ENCODE measurements at regions not wholly inside any gene's neighbourhood (a gene's known extent, or its start where the extent isn't known, plus 50 kb on each side); places are given as distances from the start of the nearest gene placed in this dataset.

DNA sequence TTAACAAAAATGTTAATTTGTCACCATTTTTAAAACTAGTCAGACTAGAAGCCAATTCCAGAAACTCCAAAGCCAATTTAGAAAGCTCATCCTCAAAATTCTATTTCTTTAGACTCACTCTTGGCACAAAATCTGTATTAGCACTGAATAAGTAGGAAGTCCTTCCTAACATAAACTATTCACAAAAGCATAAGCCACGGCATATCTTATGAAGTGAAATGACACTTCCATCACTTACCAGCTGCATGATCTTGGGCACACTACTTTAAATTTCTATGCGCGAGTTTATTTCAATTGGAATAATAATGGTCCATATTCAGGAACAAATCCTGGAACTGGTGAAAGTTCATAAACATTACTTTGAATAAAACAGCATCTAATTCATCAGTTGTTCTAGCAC is 1544.0 kb downstream of the TECRL start:
- no peak for DNase-seq

- no peak for DNase-seq
Observed at GRCh38 chr4:62849696-62850095, 1559.6 kb downstream of the TECRL start.

- DNase-seq, result no peak
Observed at GRCh38 chr4:62835631-62836030, 1573.6 kb downstream of the TECRL start.

DNA sequence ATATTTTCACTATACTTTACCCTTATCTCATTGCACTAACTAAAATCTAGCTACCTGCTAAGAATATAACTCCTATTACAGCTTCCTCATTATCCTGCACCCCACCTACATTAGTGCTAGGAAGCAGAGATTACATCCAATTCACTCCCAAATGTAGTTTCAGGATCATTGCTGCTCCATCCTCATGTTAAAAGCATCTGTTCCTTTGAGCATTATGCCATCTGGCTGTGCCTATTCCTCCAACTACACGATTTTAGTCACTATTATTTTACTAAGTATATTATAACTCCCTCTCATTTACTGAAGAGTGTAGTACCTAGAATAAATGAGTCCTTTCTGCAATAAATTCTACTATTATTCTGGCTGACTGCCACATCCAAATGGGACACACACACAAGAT is 1586.9 kb downstream of the TECRL start:
- no peak for DNase-seq

GRCh38 chr4:62816566-62816965 is 1592.7 kb downstream of the TECRL start:
- DNase-seq, result no peak

- no peak for DNase-seq
Observed at GRCh38 chr4:62814510-62815047, 1594.7 kb downstream of the TECRL start.

DNA sequence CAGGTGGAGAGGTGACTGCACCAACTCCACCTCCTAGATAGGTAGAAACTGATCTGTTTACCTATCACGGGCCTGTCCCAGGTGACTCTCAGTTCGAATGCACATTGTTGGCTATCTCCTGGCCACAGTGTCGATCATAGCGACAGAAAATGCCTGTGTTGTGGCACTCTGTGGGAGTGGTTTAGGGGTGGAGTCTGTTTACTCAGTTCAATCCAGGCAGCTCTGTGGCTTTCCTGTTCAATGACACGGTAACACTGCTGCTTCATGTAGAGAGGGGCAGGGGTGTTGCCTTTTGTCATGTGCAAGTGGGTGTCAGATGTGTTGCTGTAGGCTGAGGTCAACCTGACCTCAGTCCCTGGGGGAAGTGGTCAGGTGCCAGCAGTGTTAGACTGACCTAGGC is 1602.4 kb downstream of the TECRL start:
- no peak for DNase-seq

GRCh38 chr4:62804075-62804474 is 1603.9 kb downstream of the ADGRL3 start:
- no peak for DNase-seq

DNA sequence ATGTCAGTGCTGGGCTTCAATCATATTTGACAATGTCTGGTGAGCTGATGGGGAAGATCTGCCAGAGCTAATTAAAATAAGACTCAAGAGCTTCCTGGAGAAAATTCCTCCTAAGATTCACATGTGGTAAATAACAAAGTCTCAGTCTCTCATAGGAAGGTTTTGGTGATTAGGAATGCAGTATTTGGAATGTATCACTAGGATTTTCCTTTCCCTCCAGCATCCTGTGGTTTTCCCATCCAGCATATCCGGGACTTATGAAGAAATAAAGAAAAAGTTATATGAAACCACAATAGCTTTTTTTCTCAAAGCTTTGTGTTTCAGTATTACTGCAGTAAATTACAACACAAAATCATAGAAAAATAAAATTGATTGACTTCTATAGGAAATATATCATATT is 1597.1 kb downstream of the ADGRL3 start:
- DNase-seq, result no peak

GRCh38 chr4:62791386-62791785 is 1591.3 kb downstream of the ADGRL3 start:
- DNase-seq, result no peak

GRCh38 chr4:62771983-62772557 is 1571.9 kb downstream of the ADGRL3 start:
- no peak for DNase-seq

DNA sequence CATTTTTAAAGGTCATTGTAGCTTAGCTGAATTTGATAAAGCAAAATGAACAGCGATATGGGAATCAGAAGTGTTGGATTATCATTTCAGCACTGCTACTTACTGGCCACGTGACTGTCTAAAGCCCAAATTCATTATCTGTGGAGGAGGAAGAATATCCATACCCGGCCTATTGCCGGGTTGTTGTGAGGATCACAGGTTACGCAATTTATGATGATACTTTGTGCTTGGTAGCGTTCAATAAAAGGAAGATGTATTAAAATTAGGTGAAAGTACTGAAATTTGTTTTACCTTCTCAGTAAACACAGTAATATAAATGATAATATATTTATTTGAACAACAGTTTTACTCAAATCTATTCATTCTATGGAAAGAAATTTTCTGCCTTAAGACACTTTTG is 1540.2 kb downstream of the ADGRL3 start:
- DNase-seq, result no peak

GRCh38 chr4:62717154-62717553 is 1517.0 kb downstream of the ADGRL3 start:
- DNase-seq, result no peak

DNA sequence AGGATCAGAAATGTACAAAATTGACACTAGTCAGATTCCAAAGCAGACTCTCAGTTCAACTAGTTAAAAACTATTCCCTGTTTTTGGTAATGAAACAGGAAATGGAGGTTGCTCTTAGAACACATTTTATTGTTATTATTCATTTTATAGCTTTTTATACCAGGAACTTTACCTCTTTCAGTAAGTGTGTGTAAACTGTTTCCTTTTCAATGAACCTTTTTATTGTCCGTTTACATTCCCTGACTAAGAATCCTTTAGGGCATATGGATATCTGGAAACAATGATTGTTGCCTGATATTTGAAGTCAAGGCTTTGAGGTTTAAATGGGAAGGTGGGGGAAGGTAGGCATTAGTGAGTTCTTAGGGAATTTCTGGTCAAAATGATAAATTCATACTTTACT is 1511.4 kb downstream of the ADGRL3 start:
- DNase-seq, result no peak

GRCh38 chr4:62709618-62710252 is 1509.6 kb downstream of the ADGRL3 start:
- no peak for DNase-seq

- no peak for DNase-seq
Observed at GRCh38 chr4:62706423-62706822, 1506.3 kb downstream of the ADGRL3 start.

DNA sequence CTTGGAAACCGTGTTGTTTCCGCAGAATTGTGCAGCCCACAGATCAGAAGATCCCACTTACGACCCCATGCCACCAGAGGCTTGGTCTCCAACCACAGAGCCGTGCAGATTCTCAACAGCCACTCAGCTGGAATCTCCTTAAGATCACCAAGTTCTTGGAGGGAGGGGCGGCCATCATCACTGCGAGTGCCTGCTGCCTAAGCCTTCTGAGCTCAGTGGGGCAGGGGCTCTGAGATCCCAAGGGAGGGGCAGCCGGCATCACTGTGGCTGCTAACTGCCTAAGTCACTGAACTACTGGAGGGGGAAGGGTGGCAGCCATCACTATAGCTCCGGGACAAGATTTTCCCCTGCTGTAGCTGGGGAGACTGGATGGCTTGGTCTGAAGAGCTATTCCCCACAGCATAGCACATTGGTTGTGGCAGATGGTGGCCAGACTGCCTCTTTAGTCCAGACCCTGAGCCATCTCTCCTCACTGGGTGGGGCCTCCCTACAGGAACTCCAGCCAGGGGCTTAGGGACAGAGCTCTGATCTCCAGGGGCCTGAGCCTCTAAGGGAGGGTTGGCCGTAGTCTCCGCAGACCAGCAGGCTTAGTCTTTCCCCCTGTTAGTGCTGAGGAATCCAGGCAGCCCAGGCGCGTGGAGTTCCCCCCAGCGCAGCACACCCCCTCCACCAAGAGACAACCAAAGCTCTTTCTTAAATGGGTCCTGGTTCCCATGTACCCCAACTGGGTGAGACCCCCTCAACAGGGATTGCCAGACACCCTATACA is 1483.9 kb downstream of the ADGRL3 start:
- DNase-seq, result no peak

GRCh38 chr4:62676962-62677361 is 1476.8 kb downstream of the ADGRL3 start:
- DNase-seq, result no peak

DNA sequence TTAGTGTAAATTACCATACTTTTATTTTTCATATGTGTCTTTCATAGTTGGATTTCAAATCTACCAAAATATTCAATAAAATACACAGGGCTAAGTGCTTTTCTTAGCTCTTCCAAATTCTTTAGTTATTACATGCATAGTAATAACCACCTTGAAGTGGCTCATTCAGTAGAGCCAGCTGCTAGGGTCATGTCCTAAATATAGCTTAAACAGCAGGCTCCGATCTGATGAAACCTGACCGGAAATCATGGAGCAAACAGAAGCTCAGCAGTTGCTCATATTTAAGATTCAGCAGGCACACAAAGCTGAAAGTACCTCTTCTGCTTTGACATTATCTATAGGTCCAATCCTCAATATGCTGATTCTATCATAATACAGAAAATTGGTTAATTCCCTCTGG is 1470.4 kb downstream of the ADGRL3 start:
- no peak for DNase-seq

DNA sequence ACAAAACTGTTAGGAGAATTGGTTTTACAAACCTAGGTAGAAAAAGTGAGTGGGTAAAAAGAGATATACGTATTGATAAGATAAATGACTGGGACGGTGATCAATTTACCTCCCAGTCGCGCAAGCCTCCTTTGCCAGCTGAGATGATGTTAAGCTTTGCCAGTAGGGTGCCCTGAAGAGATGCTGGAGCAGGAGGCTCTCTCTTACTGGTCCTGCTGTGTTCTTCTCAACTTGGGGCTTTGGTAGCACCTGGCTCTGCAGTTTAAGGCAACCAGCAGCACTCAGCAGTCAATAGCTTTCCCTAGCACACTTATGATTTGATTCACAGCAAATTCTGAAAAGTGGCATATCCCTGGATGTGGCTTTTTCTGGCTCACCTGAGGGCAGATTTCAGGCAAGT is 1461.7 kb downstream of the ADGRL3 start:
- DNase-seq, result no peak

DNA sequence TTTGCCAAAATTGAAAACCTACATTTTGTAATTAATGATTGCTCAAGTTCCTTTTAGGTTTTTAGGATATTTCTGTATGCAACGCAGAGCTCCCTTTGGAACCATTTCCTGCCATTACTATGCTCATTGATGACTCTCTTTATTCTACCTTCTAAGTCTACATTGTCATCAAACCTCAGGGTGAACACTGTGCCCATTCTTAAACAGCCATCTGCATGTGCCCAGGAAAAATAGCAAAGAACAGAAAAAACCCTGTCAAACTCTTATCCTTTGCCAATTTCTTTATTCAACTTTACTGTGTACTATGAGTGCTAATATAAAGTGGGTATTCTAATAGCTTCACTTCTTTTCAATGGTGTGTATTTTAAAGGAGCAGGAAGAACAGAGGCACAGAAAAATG is 1455.9 kb downstream of the ADGRL3 start:
- no peak for DNase-seq

- DNase-seq, result no peak
Observed at GRCh38 chr4:62644372-62644771, 1444.2 kb downstream of the ADGRL3 start.

DNA sequence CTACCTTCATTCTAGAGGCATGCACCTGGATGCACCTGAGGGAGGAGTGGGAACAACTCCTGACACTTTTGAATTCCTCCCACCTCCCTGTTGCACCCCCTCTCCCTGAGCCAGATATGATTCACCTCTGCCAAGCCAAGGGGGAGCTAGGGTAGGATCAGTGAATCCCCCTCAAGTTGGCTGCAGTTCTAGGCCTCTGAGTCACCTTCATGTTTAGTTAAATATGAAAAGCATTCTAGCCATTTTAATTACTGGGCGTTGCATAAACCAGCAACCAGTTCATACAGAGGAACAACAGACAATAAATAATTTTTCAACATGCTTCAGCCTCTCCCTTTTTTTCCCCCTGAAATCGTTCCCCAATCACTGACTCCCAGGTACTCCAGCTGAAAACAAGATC is 1440.2 kb downstream of the ADGRL3 start:
- no peak for DNase-seq

GRCh38 chr4:62627671-62628070 is 1427.5 kb downstream of the ADGRL3 start:
- DNase-seq, result no peak
